Mucosa of descending colon (tissue), 3 donors: ENCODE measurements at regions not wholly inside any gene's neighbourhood (a gene's known extent, or its start where the extent isn't known, plus 50 kb on each side); places are given as distances from the start of the nearest gene placed in this dataset.

ENCODE experiments used
- ATAC-seq: fragments of 200-7000 bp; cut with Tn5 transposase; one replicate; pipeline ENCODE4 v1.9.1; 2020; ENCODE audit warnings: mild to moderate bottlenecking, moderate library complexity
- DNase-seq, 3 donors: peaks; one replicate each; pipeline ENCODE4 v3.0.0-alpha.2; 2020
- H3K36me3 ChIP-seq: fragments of 200-600 bp; one replicate; pipeline ENCODE4 v1.8.0; 2021; ENCODE audit warnings: low read depth, mild to moderate bottlenecking
- H3K4me1 ChIP-seq: fragments of 200-600 bp; one replicate; pipeline ENCODE4 v1.8.0; 2021; ENCODE audit warnings: low read depth, mild to moderate bottlenecking
- H3K4me3 ChIP-seq: fragments of 200-600 bp; one replicate; pipeline ENCODE4 v1.8.0; 2021; ENCODE audit warnings: mild to moderate bottlenecking
- H3K9me3 ChIP-seq: fragments of 200-600 bp; one replicate; pipeline ENCODE4 v1.8.0; 2021; ENCODE audit warnings: mild to moderate bottlenecking
- intact Hi-C, 2 donors: fragments of 100-400 bp; cut with DNase I in 1 of 2; cut with micrococcal nuclease in 1 of 2; formaldehyde crosslinking; loops; one replicate each; pipeline versions ENCODE4 v1.11.0 to v1.11.1; 2022; cut with DNase I, micrococcal nuclease
- TF ChIP-seq, protein P1 (sequence below): fragments of 200-600 bp; IDR thresholded peaks from one replicate; pipeline ENCODE4 v1.8.0; 2022; ENCODE audit warnings: antibody characterized with exemption, mild to moderate bottlenecking
- donor health status: DM: no; HTN: no; CAD: no; lungs with moderate emphysema.
- donor health status: DM: no; HTN: no; CAD: no.
- donor health status: DM: no; HTN: yes; CAD: no.

DNA sequence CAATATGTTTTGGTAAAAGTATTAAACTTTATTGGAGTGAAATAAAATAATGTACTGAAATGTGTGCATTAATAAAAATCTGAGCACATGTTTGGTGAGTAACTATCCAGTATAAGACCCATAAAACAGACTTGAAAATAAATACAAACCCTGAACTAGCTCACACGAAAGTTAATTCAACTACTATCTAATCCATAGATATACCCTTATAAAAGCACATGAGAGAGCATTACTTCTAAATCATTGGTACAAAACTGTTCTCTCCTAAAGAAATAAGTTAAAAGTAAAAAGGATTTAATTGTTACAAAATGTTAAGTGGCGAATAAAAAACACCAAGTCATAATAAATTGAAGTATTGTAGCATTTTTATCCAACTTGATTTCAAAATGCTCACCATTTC, 295.6 kb downstream of the PTPRC start:
- no peaks in the 10 kb centered on the region for H3K36me3 ChIP-seq
- H3K4me1 ChIP-seq = peaks cover 2% of the 10 kb centered on the region
- ATAC-seq (no peak), DNase-seq (no peak)
- intact Hi-C loops = no loop called here
- TF ChIP-seq, protein P1, sequence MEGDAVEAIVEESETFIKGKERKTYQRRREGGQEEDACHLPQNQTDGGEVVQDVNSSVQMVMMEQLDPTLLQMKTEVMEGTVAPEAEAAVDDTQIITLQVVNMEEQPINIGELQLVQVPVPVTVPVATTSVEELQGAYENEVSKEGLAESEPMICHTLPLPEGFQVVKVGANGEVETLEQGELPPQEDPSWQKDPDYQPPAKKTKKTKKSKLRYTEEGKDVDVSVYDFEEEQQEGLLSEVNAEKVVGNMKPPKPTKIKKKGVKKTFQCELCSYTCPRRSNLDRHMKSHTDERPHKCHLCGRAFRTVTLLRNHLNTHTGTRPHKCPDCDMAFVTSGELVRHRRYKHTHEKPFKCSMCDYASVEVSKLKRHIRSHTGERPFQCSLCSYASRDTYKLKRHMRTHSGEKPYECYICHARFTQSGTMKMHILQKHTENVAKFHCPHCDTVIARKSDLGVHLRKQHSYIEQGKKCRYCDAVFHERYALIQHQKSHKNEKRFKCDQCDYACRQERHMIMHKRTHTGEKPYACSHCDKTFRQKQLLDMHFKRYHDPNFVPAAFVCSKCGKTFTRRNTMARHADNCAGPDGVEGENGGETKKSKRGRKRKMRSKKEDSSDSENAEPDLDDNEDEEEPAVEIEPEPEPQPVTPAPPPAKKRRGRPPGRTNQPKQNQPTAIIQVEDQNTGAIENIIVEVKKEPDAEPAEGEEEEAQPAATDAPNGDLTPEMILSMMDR = no peak
- no peaks in the 10 kb centered on the region for H3K9me3 ChIP-seq
- no peak overlapping the region for H3K4me3 ChIP-seq

DNA sequence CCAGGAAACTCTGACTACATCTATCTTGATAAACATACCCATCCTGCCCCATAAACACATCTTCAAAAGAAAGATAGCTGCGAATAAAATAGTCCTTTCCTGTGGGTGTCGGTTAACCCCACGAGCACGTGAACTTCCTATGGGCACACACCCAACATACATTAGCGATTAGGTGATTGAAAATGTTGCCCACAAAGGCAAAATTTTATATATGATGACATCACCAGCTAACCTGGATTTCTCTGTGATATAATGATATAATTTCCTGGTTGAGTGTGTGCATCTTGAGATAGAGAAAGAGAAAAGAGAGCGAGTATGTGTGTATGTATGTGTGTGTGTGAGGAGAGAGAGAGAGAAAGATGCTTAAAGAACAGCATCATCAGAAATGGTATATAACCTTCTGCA, 296.1 kb downstream of the PTPRC start:
- intact Hi-C loops = no loop called here
- Histone ChIP-seq H3K36me3 (no peaks in the 10 kb centered on the region), H3K4me1 (peaks cover 2% of the 10 kb centered on the region), H3K9me3 (no peaks in the 10 kb centered on the region), H3K4me3 (no peak overlapping the region)
- ATAC-seq = peak; percentile 32
- TF ChIP-seq, protein P1 = no peak
- peak in 1 of 3 donors; percentile 28 for DNase-seq

DNA sequence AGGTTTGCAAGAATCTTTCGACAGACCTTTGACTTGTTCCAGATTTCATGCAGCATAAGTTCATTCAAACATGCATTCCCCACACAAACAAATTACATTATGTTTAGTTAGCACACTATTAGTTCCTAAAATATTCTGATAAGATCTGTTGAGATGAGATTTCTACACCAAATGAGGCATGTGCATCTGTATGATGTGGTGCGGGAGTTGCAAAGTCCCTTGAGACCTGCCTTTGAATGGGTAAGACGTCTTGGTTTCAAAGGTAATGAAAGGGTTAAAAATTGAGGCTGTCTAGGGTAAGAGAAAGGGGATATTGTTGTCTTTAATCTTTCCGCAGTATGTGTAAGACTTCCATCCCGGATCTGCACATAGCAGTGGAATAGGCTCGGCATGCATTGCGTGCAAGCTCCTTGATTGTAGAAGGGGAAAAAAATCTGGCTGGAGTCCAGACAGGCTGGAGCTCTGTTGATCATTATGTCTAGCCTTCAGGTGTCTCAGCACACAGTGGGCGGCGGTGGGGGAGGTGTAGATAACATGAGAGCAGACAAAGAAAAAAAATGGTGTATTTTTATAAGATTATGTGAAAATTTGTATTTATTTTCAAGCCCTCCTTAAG, 296.6 kb downstream of the PTPRC start:
- TF ChIP-seq, protein P1 = no peak
- intact Hi-C loops = no loop called here

DNA sequence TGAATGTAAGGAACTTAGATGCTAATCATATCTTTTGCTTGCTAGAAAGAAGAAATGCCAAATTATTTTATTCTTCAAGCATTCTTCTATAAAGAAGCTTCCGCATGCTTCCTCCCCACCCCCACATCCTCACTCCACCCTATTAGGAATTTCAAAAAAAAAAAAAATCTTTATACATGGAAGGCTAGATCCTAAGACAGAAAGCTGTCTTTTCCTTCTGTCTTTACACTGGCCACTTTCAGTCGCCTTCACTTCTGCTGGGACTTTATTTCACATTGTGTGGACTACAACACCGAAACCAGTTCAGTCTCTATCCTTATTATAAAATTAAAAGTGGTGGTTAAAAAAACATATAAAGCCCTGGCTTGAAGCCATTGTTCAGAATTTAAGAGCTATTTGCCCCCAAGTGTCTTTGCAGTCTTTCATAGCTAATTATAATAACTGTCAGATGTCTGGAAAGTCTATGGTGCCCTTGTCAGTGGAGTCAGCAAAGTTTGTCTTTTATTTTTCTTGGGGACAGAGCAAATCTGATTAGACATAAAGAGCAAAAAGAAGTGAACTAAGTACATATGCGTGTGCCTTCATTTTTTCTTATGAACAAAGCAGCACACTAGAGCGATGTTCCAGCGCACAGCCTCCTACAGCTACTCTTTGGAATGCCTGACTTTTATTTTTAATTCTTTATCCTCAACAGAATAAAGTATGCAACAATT, 297.7 kb downstream of the PTPRC start:
- peak in 1 of 3 donors; percentile 15 for DNase-seq

More for the DNA sequence above, 296.6 kb downstream of the PTPRC start:
- Histone ChIP-seq H3K36me3 (no peaks in the 10 kb centered on the region), H3K4me1 (peaks cover under 1% of the 10 kb centered on the region), H3K9me3 (no peaks in the 10 kb centered on the region), H3K4me3 (no peak overlapping the region)
- ATAC-seq (peak; percentile 61), DNase-seq (peak; percentile 48 to 78 (median 70))

DNA sequence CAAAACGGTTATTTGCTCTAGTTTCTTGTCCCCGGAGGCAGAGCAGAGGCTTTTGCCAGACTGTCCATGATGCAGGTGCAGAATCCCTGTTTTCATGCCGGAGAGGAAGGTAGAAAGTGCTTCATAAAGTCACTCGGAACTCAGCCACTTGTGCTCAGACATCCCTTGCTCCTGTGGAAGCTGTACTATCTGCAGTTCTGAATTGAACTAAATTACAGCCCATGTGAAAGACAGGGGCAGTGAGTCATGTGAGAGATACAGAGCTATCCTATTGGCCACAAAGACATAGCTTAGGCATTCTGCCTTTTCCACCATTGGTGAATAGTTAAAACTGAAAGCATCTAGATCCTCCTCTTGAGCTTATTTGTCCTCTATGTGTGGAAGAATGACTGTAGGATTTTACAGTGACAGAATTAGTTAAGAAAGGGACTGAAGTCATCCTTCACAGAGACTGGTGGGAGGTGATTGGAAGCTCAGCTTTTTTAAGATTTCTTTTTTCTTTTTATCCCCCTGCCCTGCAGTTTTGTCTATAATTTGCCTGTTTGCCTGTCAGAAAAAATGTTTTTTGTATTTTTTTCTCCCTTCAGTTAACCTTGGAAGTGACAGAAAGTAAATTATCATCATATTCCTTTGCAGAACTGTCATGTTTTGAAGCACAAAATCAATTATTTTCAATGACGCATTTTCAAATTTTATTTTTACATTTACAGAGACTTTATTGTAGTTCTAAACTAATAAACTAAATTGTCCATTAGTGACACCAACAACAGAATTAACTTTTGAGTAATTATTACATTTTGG, 298.6 kb downstream of the PTPRC start:
- TF ChIP-seq, protein P1 = no peak
- Histone ChIP-seq H3K4me1 (no peaks in the 10 kb centered on the region), H3K36me3 (no peaks in the 10 kb centered on the region), H3K9me3 (no peaks in the 10 kb centered on the region), H3K4me3 (no peak overlapping the region)
- intact Hi-C loops = no loop called here
- ATAC-seq = peak; percentile 96
- DNase-seq = peak in 1 of 3 donors; percentile 62

More for the DNA sequence above, 297.7 kb downstream of the PTPRC start:
- H3K36me3 ChIP-seq = no peaks in the 10 kb centered on the region
- ATAC-seq = peak; percentile 38
- H3K4me1 ChIP-seq = no peaks in the 10 kb centered on the region
- H3K4me3 ChIP-seq = no peak overlapping the region
- intact Hi-C loops = no loop called here
- no peaks in the 10 kb centered on the region for H3K9me3 ChIP-seq
- TF ChIP-seq, protein P1 = no peak
